GM21367 (cell line): ENCODE measurements at regions not wholly inside any gene's neighbourhood (a gene's known extent, or its start where the extent isn't known, plus 50 kb on each side); places are given as distances from the start of the nearest gene placed in this dataset.

Experiments used
- ATAC-seq: cut with Tn5 transposase; IDR thresholded peaks from one replicate; pipeline ENCODE4 v1.9.1; 2021; ENCODE audit not compliant: unreplicated experiment

- ATAC-seq: no peak
Observed at GRCh38 chr9:17019398-17019797, 115.4 kb upstream of the CNTLN start.

GRCh38 chr9:17018540-17019196 lies 116.2 kb upstream of the CNTLN start:
- ATAC-seq: no peak

- no peak for ATAC-seq
Observed at GRCh38 chr9:17017931-17018491, 116.8 kb upstream of the CNTLN start.

GRCh38 chr9:17013891-17014290 lies 120.9 kb upstream of the CNTLN start:
- no peak for ATAC-seq

GRCh38 chr9:17013010-17013409 lies 121.8 kb upstream of the CNTLN start:
- no peak for ATAC-seq

GRCh38 chr9:17011880-17012279 lies 123.0 kb upstream of the CNTLN start:
- ATAC-seq: no peak

GRCh38 chr9:17009071-17009470 lies 125.8 kb upstream of the CNTLN start:
- ATAC-seq: no peak

GRCh38 chr9:17005056-17005823 lies 129.6 kb upstream of the CNTLN start:
- no peak for ATAC-seq

- ATAC-seq: no peak
Observed at GRCh38 chr9:17004500-17004899, 130.3 kb upstream of the CNTLN start.

GRCh38 chr9:17003576-17004240 lies 131.1 kb upstream of the CNTLN start:
- no peak for ATAC-seq

- ATAC-seq: no peak
Observed at GRCh38 chr9:16996901-16997491, 126.5 kb upstream of the BNC2 start.

- no peak for ATAC-seq
Observed at GRCh38 chr9:16992138-16992537, 121.7 kb upstream of the BNC2 start.

GRCh38 chr9:16987026-16987425 lies 116.6 kb upstream of the BNC2 start:
- ATAC-seq: no peak

- no peak for ATAC-seq
Observed at GRCh38 chr9:16986556-16986955, 116.1 kb upstream of the BNC2 start.

- ATAC-seq: no peak
Observed at GRCh38 chr9:16985559-16986348, 115.3 kb upstream of the BNC2 start.

GRCh38 chr9:16982780-16983310 lies 112.4 kb upstream of the BNC2 start:
- no peak for ATAC-seq

GRCh38 chr9:16976427-16976826 lies 106.0 kb upstream of the BNC2 start:
- ATAC-seq: no peak

GRCh38 chr9:16974436-16974835 lies 104.0 kb upstream of the BNC2 start:
- ATAC-seq: no peak

- no peak for ATAC-seq
Observed at GRCh38 chr9:16970321-16970720, 99.9 kb upstream of the BNC2 start.

- no peak for ATAC-seq
Observed at GRCh38 chr9:16964228-16964627, 93.8 kb upstream of the BNC2 start.
